ENCODE measurements at regions not wholly inside any gene's neighbourhood (a gene's known extent, or its start where the extent isn't known, plus 50 kb on each side); places are given as distances from the start of the nearest gene placed in this dataset.

DNA sequence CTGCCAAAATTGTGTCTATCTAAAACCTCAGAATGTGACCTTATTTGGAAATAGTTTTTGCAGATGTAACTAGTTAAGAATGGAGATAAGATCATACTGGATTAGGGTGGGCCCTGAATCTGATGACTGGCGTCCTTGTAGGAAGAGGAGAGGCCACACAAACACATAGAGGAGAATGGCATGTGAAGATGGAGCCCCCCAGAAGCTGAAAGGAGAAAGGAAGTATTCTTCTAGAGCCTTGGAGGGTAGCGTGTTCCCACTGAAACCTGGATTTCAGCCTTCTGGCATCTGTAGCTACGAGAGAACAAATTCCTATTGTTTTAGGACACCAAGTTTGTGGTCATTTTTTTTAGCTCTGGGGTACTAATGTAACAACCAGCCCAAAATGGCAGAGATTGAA, 423.0 kb upstream of the TPM1 start:
- FAIRE-seq (no peak), DNase-seq (ENCODE audit: insufficient read length, low spot score) (no peak)

DNA sequence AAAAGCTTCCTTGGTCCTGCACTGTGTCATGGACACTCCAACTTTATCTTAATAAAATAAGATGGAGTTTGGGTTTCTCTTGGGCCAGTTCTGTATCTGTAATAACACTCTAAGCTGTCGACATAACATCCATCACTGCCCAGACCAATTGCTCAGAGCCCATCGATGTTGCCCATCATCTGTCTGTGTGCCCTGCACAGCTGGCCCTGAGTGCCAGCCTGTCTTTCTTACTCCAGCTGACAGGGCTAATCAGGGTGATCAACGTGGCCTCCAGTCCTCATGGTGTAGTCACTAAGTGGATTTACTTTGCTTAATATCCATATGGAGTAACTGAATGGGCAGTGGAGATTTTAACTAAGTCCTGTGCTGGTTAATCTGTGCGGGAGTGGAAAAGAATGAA, 419.8 kb upstream of the TPM1 start:
- DNase-seq (ENCODE audit: insufficient read length, low spot score) (no peak), FAIRE-seq (no peak)

DNA sequence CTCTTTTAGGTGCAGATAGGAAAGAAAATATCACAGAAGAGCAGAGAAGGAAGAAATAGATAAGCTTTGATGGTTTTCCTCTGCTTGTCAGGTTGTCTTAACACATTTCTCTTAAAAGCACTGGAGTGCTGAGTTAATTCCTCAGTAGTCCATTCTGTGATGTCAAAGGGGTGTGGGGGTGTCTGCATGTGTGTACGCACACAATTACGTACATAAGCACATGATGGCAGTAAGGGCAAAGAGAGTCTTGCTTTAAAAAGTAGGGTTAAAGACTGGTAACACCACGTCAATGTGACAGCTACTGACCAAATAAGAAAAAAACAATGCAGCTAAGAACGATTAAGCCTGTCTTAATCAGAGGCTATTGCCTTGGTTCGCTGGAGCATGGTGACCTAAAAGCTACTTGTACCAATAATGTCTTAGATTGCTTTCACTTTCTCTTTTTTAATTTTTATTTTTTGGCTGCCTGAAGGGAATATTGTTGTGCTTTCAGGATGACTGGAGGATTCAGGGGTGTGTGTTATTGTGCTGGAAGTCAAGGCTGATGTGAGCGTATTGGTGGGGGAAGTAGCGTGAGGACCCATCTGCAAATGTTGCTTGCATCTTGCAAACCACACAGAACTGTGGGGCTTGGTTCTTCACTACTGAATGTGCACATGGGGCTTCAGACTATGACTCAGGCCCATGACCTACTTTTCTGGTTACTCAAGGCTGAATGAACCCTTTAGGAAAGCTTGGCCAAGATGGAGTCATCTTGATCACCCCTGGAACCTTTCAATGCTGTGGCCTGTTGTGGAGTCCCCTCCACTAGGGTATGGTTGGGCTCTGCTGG, 417.8 kb upstream of the TPM1 start:
- FAIRE-seq (no peak), DNase-seq (ENCODE audit: insufficient read length, low spot score) (no peak)

DNA sequence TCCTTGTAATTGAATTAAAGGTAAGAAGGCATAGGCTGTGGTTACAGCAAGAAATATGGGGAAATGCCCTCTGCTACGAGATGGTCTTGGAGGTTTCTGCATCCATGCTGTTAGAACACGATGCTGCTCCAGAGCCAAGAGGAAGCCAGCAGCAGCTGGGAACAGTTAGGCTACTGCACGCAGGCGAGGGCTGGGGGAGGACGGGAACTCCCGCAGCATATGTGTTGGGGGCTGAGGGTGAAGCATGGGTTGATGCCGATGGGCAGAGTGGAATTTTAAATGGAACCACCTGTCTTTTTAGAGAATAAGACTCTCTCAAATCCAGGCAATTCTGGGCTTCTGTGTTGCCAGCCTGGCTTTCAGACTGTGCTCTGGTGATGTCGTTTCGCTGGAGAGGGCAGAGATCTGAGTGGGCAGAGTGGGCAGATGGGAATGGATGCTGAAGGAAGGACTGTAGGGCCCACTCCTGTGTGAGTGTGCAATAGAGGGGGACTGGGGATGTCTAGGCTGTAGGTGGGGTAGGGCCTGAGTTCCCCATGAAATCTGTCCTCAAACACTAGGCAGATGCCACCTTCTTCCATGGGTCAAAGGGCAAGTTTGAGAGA, 417.0 kb upstream of the TPM1 start:
- no peak for FAIRE-seq
- no peak for DNase-seq (ENCODE audit: insufficient read length, low spot score)

DNA sequence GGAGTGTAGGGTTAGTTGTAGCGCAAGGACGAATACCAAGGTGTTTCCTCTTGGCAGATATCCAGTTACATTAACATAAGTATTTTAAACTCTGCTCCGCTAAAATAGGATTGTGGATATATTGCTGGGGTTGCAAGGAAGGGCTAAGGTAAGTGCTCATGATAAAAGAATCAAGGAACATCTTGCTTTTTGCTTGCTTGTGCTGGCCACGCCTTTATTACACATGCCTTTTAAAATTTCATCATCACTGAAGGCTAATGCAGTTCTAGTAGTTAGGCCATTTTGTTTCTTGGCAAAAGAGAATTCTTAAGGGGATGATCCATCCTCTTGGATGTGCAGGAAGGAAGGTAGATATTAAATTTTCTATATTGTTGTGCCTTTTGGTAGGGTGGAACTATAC, 415.6 kb upstream of the TPM1 start:
- FAIRE-seq = no peak
- DNase-seq (ENCODE audit: insufficient read length, low spot score) = no peak

DNA sequence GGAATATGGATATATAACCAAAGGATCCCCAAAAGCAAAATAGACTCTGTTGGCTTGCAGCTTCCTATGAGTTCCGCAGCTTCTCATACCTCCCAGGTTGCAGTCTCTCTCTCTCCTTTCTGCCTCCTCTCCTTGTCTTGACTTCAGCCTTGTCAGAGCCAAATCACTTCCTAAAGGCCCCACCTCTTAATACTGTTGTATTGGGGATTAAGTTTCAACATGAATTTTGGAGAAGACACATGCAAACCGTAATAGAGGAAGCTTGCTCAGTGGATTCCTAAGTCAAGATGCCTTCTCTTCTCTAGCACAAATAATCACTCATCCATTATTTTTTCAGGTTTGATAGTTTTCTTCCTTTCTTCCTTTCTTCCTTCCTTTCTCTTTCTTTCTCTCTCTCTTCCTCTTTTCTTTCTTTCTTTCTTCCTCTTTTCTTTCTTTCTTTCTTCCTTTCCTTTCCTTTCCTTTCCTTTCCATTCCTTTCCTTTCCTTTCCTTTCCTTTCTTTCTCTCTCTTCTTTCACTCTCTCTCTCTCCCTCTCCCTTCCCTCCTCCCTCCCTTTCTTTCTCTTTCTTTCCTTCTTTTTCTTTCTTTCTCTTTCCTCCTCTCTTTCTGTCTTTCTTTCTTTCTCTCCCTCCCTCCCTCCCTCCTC, 411.3 kb upstream of the TPM1 start:
- FAIRE-seq = no peak
- no peak for DNase-seq (ENCODE audit: insufficient read length, low spot score)

DNA sequence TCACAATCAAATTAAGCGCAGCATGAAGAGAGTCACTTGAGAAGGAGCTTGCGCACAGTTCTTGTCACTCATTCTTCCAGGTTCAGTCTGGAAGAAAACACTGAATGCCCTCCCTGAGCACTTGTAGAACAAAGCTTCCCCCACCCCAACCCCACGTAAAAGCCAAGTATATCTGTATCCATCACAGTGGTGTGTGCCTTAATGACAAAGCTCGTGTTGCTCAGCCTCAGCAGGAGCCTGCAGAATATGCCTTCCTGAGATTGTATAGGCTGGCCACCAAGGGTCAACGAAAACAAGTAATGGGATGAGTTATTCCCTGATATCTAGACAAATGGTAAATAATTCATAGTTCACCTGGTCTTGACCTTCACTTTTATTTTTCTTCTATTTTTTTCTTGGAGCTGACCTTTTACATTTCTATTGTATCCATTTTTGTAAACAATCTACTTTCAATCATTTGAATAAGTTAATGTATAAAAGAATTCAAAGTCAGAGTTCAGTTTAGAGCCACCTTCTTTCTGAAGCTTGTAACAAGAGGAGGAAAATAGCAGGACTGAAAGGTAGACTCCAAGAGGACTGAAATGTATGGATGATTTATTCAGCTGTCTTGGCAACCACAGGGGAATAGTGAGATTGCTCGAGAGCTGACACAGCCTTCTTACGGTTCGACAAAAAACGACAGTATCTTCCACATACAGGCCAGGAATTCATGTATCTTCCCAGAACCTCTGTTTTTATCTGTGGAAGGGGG, 405.5 kb upstream of the TPM1 start:
- no peak for FAIRE-seq
- DNase-seq (ENCODE audit: insufficient read length, low spot score) = no peak

DNA sequence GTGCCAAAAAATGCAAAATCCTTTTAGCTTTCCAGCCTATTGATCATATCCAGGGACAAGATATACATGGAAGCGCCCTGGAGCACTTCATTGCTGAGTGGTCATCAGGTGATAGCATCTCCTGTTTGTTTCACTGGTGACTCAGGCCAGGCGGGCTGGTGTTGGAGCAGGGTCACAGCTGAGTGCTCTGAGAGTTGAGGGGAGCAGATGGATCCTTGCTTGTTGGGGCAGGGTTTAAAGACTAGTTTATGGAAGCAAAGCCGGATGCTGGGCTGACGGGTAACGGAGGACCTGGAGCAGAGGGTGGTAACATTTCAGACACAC, 405.0 kb upstream of the TPM1 start:
- FAIRE-seq (no peak), DNase-seq (ENCODE audit: insufficient read length, low spot score) (no peak)

DNA sequence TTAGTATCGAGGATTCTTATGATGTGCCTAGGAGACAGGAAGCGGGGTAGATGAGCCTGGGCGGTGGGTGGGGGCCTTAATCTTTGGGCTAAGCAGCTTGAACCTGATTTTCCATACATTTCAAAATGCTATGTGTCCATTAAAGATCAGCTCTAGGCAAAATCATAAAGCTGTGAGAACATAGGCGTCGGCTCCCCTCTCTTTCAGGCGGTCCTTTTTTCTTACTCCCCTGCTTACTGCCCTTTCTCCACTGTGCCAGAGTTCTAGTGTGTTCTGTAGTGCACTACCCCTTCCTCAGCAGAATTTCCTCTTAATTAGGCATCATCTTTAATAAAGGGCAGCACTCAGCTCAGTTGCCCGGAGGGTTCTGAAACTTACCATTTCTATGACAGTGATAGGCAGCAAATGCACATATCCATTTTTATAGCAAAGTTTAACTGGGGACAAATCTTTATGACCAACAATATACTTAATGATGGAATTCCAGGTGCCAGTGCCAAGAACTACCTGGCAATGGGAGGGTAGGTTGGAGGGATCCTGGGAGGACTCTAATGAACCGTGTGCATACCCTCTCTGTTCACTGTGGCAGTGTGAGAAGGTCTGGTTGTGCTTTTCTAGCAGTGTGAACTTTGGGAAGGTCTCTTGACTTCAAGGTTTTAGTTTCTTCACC, 404.5 kb upstream of the TPM1 start:
- DNase-seq (ENCODE audit: insufficient read length, low spot score) = no peak
- no peak for FAIRE-seq

DNA sequence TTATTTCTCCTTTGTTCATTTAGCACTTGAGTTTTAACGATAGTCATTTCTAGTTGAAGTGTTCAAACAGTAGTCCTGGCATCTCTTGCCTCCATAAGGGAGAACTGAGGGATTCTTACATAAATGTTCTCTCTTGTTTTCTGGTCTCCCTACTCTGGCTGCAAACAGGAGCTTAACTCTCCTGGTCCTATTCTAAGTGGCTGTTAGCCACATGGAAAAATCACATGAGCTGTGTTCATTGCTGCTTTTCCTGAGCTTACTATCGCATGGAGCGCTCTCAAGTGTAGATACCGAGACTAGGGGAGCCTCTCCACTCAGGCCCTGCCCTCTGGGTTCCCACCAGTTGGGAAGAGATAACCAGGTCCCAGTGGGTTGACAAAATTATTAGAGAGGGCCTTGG, 403.1 kb upstream of the TPM1 start:
- FAIRE-seq (no peak), DNase-seq (ENCODE audit: insufficient read length, low spot score) (no peak)

DNA sequence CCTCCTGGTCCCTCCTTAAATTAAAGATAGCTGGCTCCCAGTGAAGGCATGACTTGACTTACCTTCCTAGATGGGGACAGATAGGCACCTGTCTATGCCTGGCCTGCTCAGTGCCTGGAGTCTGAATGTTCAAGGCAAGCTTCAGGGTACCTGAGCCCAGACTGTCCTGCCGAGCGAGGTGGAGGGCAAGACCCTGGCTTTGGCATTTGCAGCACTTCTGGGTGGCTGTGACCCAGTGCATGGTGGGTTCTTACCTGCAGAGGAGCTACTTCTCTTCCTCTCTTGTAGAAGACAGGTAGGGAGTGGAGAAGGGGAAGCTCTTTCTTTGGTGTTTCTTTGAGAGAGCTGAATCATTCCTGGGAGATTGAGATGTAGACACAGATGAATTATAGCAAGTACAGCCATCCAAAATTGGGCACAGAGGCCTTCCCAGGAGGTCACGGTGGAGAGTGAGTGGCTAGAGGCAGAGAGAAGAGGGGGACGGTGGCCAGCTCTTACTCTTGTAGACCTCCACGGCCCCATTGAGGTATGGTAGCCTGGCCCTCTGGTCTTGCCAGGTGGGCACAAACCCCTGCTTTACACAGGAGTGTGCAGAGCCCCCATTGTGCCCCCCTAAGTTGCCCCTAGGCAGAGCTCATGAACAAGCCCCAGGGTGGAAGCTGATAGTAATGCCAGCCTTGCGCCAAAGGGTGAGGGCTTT, 402.5 kb upstream of the TPM1 start:
- DNase-seq (ENCODE audit: insufficient read length, low spot score) (no peak), FAIRE-seq (no peak)

DNA sequence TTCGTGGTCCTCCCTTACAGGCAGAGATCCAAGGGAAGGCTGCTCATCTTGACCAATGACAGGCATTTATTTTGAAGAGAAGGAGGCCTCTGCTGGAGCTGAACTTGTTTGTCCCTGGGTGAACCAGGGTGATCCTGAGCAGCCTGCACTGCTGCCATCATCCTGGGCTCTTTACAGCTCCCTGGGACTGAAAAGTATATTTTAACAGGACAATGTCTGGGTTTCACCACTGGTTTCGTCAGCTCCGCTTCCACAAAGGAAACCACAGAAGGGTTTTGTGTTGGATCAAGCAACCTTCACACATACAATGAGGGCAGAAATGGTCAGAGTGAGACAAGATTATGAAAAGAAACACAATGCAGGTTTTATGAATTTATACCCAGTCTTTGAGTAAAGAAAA, 400.7 kb upstream of the TPM1 start:
- FAIRE-seq (no peak), DNase-seq (ENCODE audit: insufficient read length, low spot score) (no peak)

DNA sequence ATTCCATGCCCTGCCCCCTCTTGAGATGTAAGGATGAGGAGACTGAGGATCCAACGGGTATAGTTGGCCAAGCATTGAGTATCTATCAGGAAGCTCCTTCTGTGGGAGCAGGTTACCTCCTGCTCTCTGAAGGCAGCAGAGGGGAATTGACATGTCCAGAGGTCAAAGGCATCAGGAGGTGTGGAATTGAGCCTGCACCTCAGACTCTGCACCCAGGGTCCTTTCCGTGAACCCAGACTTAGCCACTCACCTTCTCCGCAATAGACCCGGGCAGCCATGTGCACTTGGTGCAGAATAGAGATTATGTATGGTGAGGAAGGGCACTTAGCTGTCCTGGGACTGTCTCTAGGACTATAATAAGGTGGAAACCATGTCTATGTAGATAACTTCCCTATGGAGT, 399.0 kb upstream of the TPM1 start:
- FAIRE-seq (no peak), DNase-seq (ENCODE audit: insufficient read length, low spot score) (no peak)

DNA sequence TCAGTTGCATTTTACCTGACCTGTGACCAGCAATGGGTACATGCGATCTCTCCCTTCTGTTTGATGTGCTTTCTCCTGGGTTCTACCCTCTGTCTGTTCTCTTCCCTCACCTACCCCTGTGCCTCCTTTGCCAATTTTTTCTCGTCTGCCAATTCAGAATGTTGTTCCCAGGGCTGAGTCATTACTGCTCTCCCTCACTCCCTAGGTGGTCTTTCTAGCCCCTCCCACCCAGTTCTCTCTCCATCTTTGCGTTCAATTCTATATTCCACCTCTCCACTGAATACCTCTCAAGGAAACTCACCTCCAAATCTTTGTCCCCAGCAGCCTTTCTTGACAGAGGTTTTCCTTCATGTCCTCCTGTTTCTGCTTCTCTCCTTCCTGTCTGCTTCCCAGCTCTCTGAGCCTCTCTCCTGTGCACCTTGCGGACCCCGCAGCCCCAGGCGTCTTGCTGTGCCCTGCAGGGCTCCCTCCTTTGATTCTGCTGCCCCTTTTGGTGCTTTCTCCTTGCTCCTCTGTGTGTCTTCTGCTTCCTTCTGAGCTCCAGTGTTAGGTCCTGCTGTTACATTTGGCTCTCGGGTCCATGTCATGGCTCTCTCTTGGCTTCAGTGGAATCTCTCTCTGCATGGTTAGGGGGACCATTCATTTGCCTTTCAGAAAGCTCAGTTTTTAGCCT, 398.2 kb upstream of the TPM1 start:
- no peak for DNase-seq (ENCODE audit: insufficient read length, low spot score)
- no peak for FAIRE-seq

DNA sequence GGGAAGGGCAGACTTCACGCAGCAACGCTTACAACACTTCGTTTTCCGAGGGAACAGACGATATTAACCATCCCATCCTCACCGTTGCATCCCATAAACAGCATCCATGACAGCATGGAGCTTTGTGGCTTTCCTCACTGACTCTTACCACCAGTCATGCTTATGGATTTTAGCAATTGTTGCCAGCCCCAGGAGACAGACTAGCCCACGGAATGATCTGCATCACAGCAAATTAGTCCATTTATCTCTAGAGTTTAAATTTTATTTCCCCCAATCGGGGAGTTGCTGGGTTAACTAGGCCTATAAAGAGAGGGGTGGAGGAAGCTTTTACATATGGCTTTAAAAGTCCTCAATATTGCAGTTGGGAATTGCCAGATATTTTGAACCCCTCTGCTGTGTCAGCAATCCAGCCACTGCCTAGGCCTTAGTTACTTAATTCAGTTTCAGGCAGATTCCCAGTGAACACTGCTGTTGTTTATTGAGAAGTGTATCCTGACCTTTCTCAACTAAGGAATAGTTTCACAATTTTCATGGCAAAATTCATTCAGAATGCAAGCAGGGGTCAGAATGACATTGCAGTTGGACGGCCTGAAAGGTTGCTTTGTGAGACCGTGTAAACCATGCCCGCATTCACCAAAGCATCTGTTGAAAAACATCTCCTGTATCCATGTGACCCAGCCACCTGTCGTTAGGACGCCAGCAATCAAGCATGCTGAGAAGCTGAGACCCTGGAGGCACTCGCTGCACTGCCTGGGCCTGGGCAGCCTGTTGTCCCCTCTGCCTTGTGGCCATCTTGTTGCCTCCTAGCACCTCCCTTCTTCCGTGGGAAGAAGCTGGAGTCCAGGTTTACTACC, 397.4 kb upstream of the TPM1 start:
- no peak for FAIRE-seq
- no peak for DNase-seq (ENCODE audit: insufficient read length, low spot score)

DNA sequence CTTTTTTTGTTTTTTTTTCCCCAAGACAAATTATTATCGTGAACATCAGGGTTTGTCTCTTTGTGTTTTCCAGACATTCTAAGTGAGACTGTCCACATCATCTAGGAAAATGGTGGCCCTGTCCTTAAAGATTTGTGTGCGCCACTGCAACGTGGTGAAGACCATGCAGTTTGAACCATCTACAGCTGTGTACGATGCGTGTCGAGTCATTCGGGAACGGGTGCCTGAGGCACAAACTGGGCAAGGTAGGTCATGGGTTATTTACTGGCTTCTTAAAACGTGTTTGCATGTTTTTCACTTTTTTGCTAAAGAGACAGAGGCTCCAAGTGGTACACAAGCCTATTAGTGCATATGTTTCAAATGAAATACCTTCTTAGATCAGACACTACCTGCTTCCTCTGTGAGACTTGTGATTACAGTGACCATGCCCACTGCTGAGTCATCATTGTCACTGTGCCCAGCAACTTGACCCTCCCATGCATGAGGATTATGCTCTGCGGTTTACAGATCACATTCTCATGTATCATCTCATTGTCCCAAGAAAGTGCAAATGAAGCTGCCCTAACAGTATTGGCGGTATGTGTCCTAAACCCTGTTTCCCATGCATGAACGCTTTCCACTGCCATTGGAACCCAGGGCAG, 395.2 kb upstream of the TPM1 start:
- FAIRE-seq = no peak
- DNase-seq (ENCODE audit: insufficient read length, low spot score) = no peak

DNA sequence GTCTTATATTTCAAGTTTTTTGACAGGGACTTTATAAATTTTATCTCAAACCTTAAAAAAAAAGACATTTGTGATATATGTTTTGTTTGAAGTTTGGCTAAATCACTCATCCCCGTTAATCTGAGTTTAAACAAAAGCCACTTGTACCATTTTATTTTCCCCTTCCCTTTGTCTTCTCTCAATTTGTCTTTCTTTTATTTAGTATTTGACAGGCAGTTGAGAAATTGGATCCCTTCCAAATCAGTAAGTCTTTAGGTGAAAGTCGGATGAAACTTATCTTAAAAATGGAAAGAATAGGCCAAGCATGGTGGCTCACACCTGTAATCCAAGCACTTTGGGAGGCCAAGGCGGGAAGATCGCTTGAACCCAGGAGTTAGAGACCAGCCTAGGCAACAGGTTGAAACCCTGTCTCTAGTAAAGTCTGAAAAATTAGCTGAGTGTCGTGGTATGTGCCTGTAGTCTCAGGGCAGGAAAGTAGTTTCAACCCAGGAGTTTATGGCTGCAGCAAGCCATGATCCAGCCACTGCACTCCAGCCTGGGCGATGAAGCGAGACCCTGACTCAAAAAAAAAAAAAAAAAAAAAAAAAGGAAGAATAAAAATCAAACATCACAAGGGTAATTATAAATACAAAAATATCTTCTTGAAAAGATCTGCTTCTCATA, 394.6 kb upstream of the TPM1 start:
- no peak for DNase-seq (ENCODE audit: insufficient read length, low spot score)
- FAIRE-seq = no peak

DNA sequence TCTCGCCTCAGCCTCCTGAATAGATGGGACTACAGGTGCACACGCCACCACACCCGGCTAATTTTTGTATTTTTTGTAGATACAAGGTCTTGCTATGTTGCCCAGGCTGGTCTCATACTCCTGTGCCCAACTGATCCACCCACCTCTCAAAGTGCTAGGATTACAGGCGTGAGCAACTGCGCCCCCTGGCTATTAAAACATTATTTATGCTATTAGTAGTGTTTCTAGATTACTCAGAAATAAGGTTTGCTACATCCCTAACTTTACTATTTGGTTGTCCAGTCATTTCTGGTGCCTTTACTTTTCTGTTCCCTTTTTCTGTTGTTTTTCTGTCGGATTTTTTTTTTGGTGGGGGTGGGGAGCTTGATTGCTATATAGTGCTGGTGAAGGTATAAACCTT, 393.6 kb upstream of the TPM1 start:
- FAIRE-seq (no peak), DNase-seq (ENCODE audit: insufficient read length, low spot score) (no peak)

Measured in GM19239 (cell line).